ENCODE measurements at regions not wholly inside any gene's neighbourhood (a gene's known extent, or its start where the extent isn't known, plus 50 kb on each side); places are given as distances from the start of the nearest gene placed in this dataset.

- no peak for DNase-seq
Measured at GRCh38 chr10:78863140-78863905, 205.4 kb upstream of the ZMIZ1 start.

GRCh38 chr10:78863906-78864239 lies 204.9 kb upstream of the ZMIZ1 start:
- no peak for DNase-seq

GRCh38 chr10:78864761-78865537 lies 203.8 kb upstream of the ZMIZ1 start:
- no peak for DNase-seq

- DNase-seq, result peak in 7 of 14 donors; percentile 13 to 64 (median 19)
Measured at GRCh38 chr10:78865538-78865875, 203.3 kb upstream of the ZMIZ1 start.

- no peak for DNase-seq
Measured at GRCh38 chr10:78865931-78866717, 202.6 kb upstream of the ZMIZ1 start.

- DNase-seq, result no peak
Measured at GRCh38 chr10:78866731-78867554, 201.8 kb upstream of the ZMIZ1 start.

GRCh38 chr10:78867555-78867939 lies 201.2 kb upstream of the ZMIZ1 start:
- no peak for DNase-seq

- DNase-seq, result no peak
Measured at GRCh38 chr10:78868048-78868447, 200.7 kb upstream of the ZMIZ1 start.

- no peak for DNase-seq
Measured at GRCh38 chr10:78868456-78868855, 200.3 kb upstream of the ZMIZ1 start.

GRCh38 chr10:78868861-78869260 lies 199.9 kb upstream of the ZMIZ1 start:
- DNase-seq, result no peak

GRCh38 chr10:78869508-78870454 lies 199.0 kb upstream of the ZMIZ1 start:
- no peak for DNase-seq

- no peak for DNase-seq
Measured at GRCh38 chr10:78870458-78870857, 198.3 kb upstream of the ZMIZ1 start.

GRCh38 chr10:78871796-78872195 lies 197.0 kb upstream of the ZMIZ1 start:
- DNase-seq, result no peak

- DNase-seq, result no peak
Measured at GRCh38 chr10:78873413-78873812, 195.4 kb upstream of the ZMIZ1 start.

- no peak for DNase-seq
Measured at GRCh38 chr10:78875331-78875877, 193.4 kb upstream of the ZMIZ1 start.

GRCh38 chr10:78875932-78876331 lies 192.8 kb upstream of the ZMIZ1 start:
- DNase-seq, result no peak

- DNase-seq, result no peak
Measured at GRCh38 chr10:78876449-78876848, 192.3 kb upstream of the ZMIZ1 start.

GRCh38 chr10:78879621-78880020 lies 189.1 kb upstream of the ZMIZ1 start:
- DNase-seq, result no peak

- DNase-seq, result no peak
Measured at GRCh38 chr10:78886129-78886528, 182.6 kb upstream of the ZMIZ1 start.

GRCh38 chr10:78889536-78890063 lies 179.2 kb upstream of the ZMIZ1 start:
- no peak for DNase-seq

GRCh38 chr10:78890506-78890905 lies 178.3 kb upstream of the ZMIZ1 start:
- no peak for DNase-seq
